H1 (cell line): ENCODE measurements at regions not wholly inside any gene's neighbourhood (a gene's known extent, or its start where the extent isn't known, plus 50 kb on each side); places are given as distances from the start of the nearest gene placed in this dataset.

Source experiments
- CTCF ChIA-PET: fragments of 300-600 bp; sonication (Branson Sonifier 250); formaldehyde crosslinking; loops from one replicate; lab custom pipeline; 2021; ENCODE audit not compliant: partially characterized antibody; lab: Charles Lee
- POLR2A ChIA-PET: fragments of 300-600 bp; sonication (Branson Sonifier 250); formaldehyde crosslinking; loops from one replicate; lab custom pipeline; 2021; ENCODE audit warnings: inconsistent platforms; ENCODE audit not compliant: partially characterized antibody; lab: Charles Lee
- DNase-seq, 2 experiments: peaks; one replicate each; pipeline versions ENCODE4 v3.0.0 to v3.0.0-alpha.2; 2010 to 2022; ENCODE audit warnings: low spot score in 2 of 2, low read depth in 1 of 2, mixed read lengths in 1 of 2
- FAIRE-seq: peaks from 2 replicates; lab custom pipeline; 2011; peaks lifted over from hg19 to GRCh38; lab: Jason Lieb, UNC
- H2AFZ ChIP-seq: 2 replicates; pipeline ENCODE4 v1.8.1; 2012; ENCODE audit warnings: low read length, inconsistent platforms
- H2AK5ac ChIP-seq: 2 replicates; pipeline ENCODE4 v1.6.1; 2013; ENCODE audit warnings: low read depth, low read length
- H2BK120ac ChIP-seq: replicated peaks from 2 replicates; pipeline ENCODE3; 2013; ENCODE audit warnings: low read depth, low read length, inconsistent platforms
- H2BK12ac ChIP-seq: 2 replicates; pipeline ENCODE4 v1.6.1; 2013; ENCODE audit warnings: low read depth, low read length
- H2BK15ac ChIP-seq: 2 replicates; pipeline ENCODE4 v1.6.1; 2013; ENCODE audit warnings: low read length
- H2BK20ac ChIP-seq: 2 replicates; pipeline ENCODE4 v1.6.1; 2013; ENCODE audit warnings: low read length
- H2BK5ac ChIP-seq: 2 replicates; pipeline ENCODE4 v1.6.1; 2013; ENCODE audit warnings: low read depth, low read length
- H3K14ac ChIP-seq: 2 replicates; pipeline ENCODE4 v1.6.1; 2013; ENCODE audit warnings: inconsistent platforms; ENCODE audit not compliant: insufficient read length
- H3K18ac ChIP-seq: 2 replicates; pipeline ENCODE4 v1.6.1; 2013; ENCODE audit warnings: low read length; ENCODE audit errors: extremely low read depth
- H3K23ac ChIP-seq: 2 replicates; pipeline ENCODE4 v1.6.1; 2013; ENCODE audit warnings: inconsistent platforms; ENCODE audit not compliant: insufficient read length
- H3K23me2 ChIP-seq: 2 replicates; pipeline ENCODE4 v1.6.1; 2013; ENCODE audit warnings: low read depth, low read length
- H3K27ac ChIP-seq: 2 replicates; pipeline ENCODE4 v1.6.1; 2011; ENCODE audit warnings: low read depth, low read length, inconsistent platforms
- H3K27me3 ChIP-seq, 4 experiments: replicated peaks in 1 of 4; 1 replicate in 1 of 4; 2 replicates in 3 of 4; pipeline versions ENCODE4 v1.6.1 to v1.8.1; 2011 to 2013; ENCODE audit warnings: low read length in 3 of 4, mild to moderate bottlenecking in 3 of 4, inconsistent platforms in 2 of 4, mixed read lengths in 2 of 4, moderate library complexity in 1 of 4; ENCODE audit not compliant: control insufficient read depth in 3 of 4, insufficient read depth in 3 of 4; ENCODE audit errors: extremely low read depth in 1 of 4
- H3K36me3 ChIP-seq, 4 experiments: 2 replicates each; pipeline versions ENCODE4 v1.6.1 to v1.8.1; 2011 to 2013; ENCODE audit warnings: mild to moderate bottlenecking in 4 of 4, low read length in 3 of 4, moderate library complexity in 2 of 4, control low read depth in 1 of 4, inconsistent platforms in 1 of 4; ENCODE audit not compliant: insufficient read depth in 4 of 4, control insufficient read depth in 2 of 4
- H3K4ac ChIP-seq: replicated peaks from 2 replicates; pipeline ENCODE3; 2013; ENCODE audit warnings: low read length, low read depth, mixed read lengths, inconsistent platforms; ENCODE audit not compliant: insufficient read length
- H3K4me1 ChIP-seq, 4 experiments: replicated peaks in 1 of 4; 1 replicate in 1 of 4; 2 replicates in 3 of 4; pipeline versions ENCODE4 v1.6.1 to v1.8.1; 2011 to 2013; ENCODE audit warnings: low read length in 3 of 4, inconsistent platforms in 2 of 4, mixed read lengths in 1 of 4; ENCODE audit not compliant: insufficient read depth in 4 of 4, control insufficient read depth in 3 of 4
- H3K4me2 ChIP-seq, 2 experiments: 2 replicates each; pipeline versions ENCODE4 v1.6.1 to v1.8.1; 2011 to 2013; ENCODE audit warnings: low read depth in 2 of 2, low read length in 2 of 2, control low read depth in 1 of 2, inconsistent platforms in 1 of 2, mild to moderate bottlenecking in 1 of 2; ENCODE audit not compliant: insufficient read depth in 1 of 2
- H3K4me3 ChIP-seq, 4 experiments: fragments of 200-600, 300-600 bp in 1 of 4; sonication (generic), shearing (Covaris generic), sonication (Bioruptor Twin) in 1 of 4; 2 replicates each; pipeline versions ENCODE4 v1.5.1 to v1.8.1; 2011 to 2016; ENCODE audit warnings: low read length in 4 of 4, low read depth in 3 of 4, control low read depth in 2 of 4, inconsistent platforms in 2 of 4, mild to moderate bottlenecking in 2 of 4, mixed read lengths in 1 of 4, moderate library complexity in 1 of 4; ENCODE audit not compliant: insufficient read depth in 2 of 4; ENCODE audit errors: extremely low read depth in 1 of 4
- H3K56ac ChIP-seq: replicated peaks from 2 replicates; pipeline ENCODE3; 2013; ENCODE audit warnings: low read depth, mild to moderate bottlenecking, mixed read lengths, low read length, inconsistent platforms; ENCODE audit not compliant: insufficient read length
- H3K79me1 ChIP-seq: 2 replicates; pipeline ENCODE4 v1.6.1; 2013; ENCODE audit warnings: low read depth, low read length, control low read depth
- H3K79me2 ChIP-seq, 2 experiments: 2 replicates each; pipeline versions ENCODE4 v1.6.1 to v1.8.1; 2012 to 2013; ENCODE audit warnings: low read length in 2 of 2, mild to moderate bottlenecking in 2 of 2, inconsistent platforms in 1 of 2; ENCODE audit not compliant: insufficient read depth in 2 of 2, control insufficient read depth in 1 of 2
- H3K9ac ChIP-seq, 4 experiments: replicated peaks in 1 of 4; 1 replicate in 1 of 4; 2 replicates in 3 of 4; pipeline versions ENCODE4 v1.6.1 to v1.8.1; 2011 to 2013; ENCODE audit warnings: low read depth in 3 of 4, low read length in 3 of 4, control low read depth in 2 of 4, mild to moderate bottlenecking in 2 of 4, moderate library complexity in 2 of 4, inconsistent platforms in 1 of 4; ENCODE audit errors: extremely low read depth in 1 of 4
- H3K9me3 ChIP-seq, 2 experiments: 2 replicates each; pipeline versions ENCODE4 v1.6.1 to v1.8.1; 2012 to 2013; ENCODE audit warnings: mild to moderate bottlenecking in 2 of 2, moderate library complexity in 2 of 2, control low read depth in 1 of 2, inconsistent platforms in 1 of 2, low read depth in 1 of 2, low read length in 1 of 2, mixed read lengths in 1 of 2; ENCODE audit not compliant: insufficient read depth in 2 of 2
- H4K20me1 ChIP-seq, 2 experiments: replicated peaks in 1 of 2; 2 replicates each; pipeline versions ENCODE3 to v1.8.1; 2011 to 2013; ENCODE audit warnings: inconsistent platforms in 2 of 2, low read length in 2 of 2, mild to moderate bottlenecking in 1 of 2; ENCODE audit not compliant: insufficient read depth in 2 of 2, control insufficient read depth in 1 of 2
- H4K5ac ChIP-seq: 2 replicates; pipeline ENCODE4 v1.6.1; 2013; ENCODE audit warnings: low read length, low read depth, mixed read lengths, inconsistent platforms; ENCODE audit not compliant: insufficient read length
- H4K8ac ChIP-seq: 2 replicates; pipeline ENCODE4 v1.8.0; 2013; ENCODE audit warnings: mild to moderate bottlenecking, moderate library complexity, low read length, inconsistent platforms; ENCODE audit not compliant: insufficient read depth; ENCODE audit errors: extremely low read depth
- H4K91ac ChIP-seq: replicated peaks from 2 replicates; pipeline ENCODE3; 2013; ENCODE audit warnings: low read length, mixed read lengths, inconsistent platforms; ENCODE audit not compliant: insufficient read length
- PHF8 ChIP-seq: fragments of 200-600 bp; sonication (generic); conservative IDR thresholded peaks from 2 replicates; pipeline ENCODE4 v1.7.1; 2012; ENCODE audit warnings: low read depth, mild to moderate bottlenecking, inconsistent platforms, low read length, moderate library complexity
- POLR2AphosphoS5 ChIP-seq: IDR thresholded peaks from 2 replicates; pipeline ENCODE4 v1.6.1; 2011; ENCODE audit warnings: low read depth, low read length

DNA sequence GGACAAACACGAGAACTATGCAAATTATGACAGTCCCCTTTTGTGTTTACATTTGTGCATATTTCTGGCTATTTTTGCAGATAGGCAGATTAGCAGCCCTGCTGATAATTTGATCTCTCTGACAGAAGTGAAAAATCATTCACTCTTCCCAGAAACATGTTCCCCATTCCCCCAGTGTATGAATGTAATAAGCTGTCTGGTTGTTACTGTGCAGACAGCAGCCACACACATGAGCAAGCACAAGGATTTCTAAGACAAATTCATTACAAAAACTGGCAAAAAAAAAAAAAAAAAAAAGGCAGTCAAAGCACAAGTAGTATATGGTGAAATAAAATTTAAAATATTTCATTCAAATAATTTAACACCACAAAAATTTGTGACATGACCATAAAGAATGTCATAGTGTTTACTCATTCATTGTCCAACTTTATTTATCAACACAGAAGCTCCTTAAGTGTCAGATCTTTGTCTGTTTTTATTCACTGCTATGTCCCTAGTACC lies 95.5 kb upstream of the VGLL2 start (continued):
- TF ChIP-seq POLR2AphosphoS5 = no peak

DNA sequence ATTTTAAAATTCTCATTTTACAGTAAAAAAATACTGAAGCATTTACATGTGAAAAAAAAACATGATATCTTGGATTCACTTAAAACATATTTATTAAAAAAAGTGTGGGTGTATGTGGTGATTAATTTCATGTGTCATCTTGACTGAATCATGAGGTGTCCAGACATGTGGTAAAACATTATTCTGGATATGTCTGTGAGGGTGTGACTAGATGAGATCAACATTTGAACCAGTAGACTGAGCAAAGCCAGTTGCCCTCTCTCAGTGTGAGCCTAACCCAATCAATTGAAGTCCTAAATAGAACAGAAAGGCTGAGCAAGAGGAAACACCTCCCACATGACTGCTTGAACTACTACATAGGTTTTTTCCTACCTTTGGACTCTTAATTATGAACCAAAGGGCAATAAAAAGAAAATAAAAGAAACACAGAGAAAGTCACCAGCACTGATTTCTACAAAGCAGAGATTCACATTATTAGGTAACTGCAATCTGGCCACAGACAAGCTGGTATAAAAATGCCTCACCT lies 90.5 kb upstream of the VGLL2 start:
- no peak overlapping the region for H2BK120ac ChIP-seq
- no peak overlapping the region for H3K27ac ChIP-seq
- no peak overlapping the region for H2BK12ac ChIP-seq
- FAIRE-seq = no peak
- H4K5ac ChIP-seq = no peak overlapping the region
- no peak overlapping the region for H2BK15ac ChIP-seq
- ChIA-PET CTCF (interaction anchor here (1.3 kb wide), 1 partner anchor 11 kb away, joined by 3 read pairs; no protein-coding TSS in a partner anchor), POLR2A (no interaction called here)
- no peaks in the 10 kb centered on the region for H3K27me3 ChIP-seq
- no peak overlapping the region for H2BK20ac ChIP-seq
- no peak overlapping the region for H3K23ac ChIP-seq
- no peak overlapping the region for H3K4ac ChIP-seq
- H2BK5ac ChIP-seq = no peak overlapping the region
- no peaks in the 10 kb centered on the region for H3K9me3 ChIP-seq
- no peaks in the 10 kb centered on the region for H3K79me2 ChIP-seq
- H3K79me1 ChIP-seq = no peaks in the 10 kb centered on the region
- DNase-seq = no peak
- H3K14ac ChIP-seq = no peak overlapping the region
- H3K36me3 ChIP-seq = no peaks in the 10 kb centered on the region
- H3K18ac ChIP-seq = no peak overlapping the region
- no peaks in the 10 kb centered on the region for H3K4me1 ChIP-seq
- H4K8ac ChIP-seq = no peak overlapping the region
- no peak for TF ChIP-seq PHF8
- no peak overlapping the region for H3K56ac ChIP-seq
- H3K9ac ChIP-seq = no peak overlapping the region
- H3K4me3 ChIP-seq = no peak overlapping the region
- no peaks in the 10 kb centered on the region for H3K23me2 ChIP-seq
- H4K91ac ChIP-seq = no peak overlapping the region
- H2AFZ ChIP-seq = no peak overlapping the region
- H4K20me1 ChIP-seq = no peaks in the 10 kb centered on the region
- H2AK5ac ChIP-seq = no peak overlapping the region
- no peak overlapping the region for H3K4me2 ChIP-seq
